Keratinocyte (primary cell): ENCODE measurements at regions not wholly inside any gene's neighbourhood (a gene's known extent, or its start where the extent isn't known, plus 50 kb on each side); places are given as distances from the start of the nearest gene placed in this dataset.

ENCODE experiments used
- DNase-seq: peaks from one replicate; pipeline ENCODE4 v3.0.0-alpha.2; 2011; ENCODE audit warnings: low read depth, missing footprints, low spot score
- FAIRE-seq: peaks from 2 replicates; lab custom pipeline; 2011; peaks lifted over from hg19 to GRCh38; lab: Jason Lieb, UNC
- H2AFZ ChIP-seq: 2 replicates; pipeline ENCODE4 v1.6.0; 2012; ENCODE audit warnings: low read length, control low read depth, inconsistent platforms; ENCODE audit not compliant: control insufficient read depth
- H3K27ac ChIP-seq: 2 replicates; pipeline ENCODE4 v1.5.1; 2011; ENCODE audit warnings: low read length; ENCODE audit not compliant: control insufficient read depth, insufficient read depth
- H3K27me3 ChIP-seq: 3 replicates; pipeline ENCODE4 v1.6.0; 2011; ENCODE audit warnings: low read length; ENCODE audit not compliant: control insufficient read depth, insufficient read depth; ENCODE audit errors: extremely low read depth
- H3K36me3 ChIP-seq, 2 experiments: 2 replicates in 1 of 2; 3 replicates in 1 of 2; pipeline ENCODE4 v1.5.1; 2011; ENCODE audit warnings: low read length in 2 of 2, mild to moderate bottlenecking in 1 of 2; ENCODE audit not compliant: control insufficient read depth in 2 of 2, insufficient read depth in 2 of 2; ENCODE audit errors: extremely low read depth in 1 of 2
- H3K4me1 ChIP-seq: 3 replicates; pipeline ENCODE4 v1.5.1; 2011; ENCODE audit warnings: low read length; ENCODE audit not compliant: control insufficient read depth, insufficient read depth; ENCODE audit errors: extremely low read depth
- H3K4me2 ChIP-seq: 3 replicates; pipeline ENCODE4 v1.6.0; 2011; ENCODE audit warnings: low read depth, low read length; ENCODE audit not compliant: control insufficient read depth, insufficient read depth; ENCODE audit errors: extremely low read depth
- H3K4me3 ChIP-seq, 3 experiments: fragments of 200-600 bp in 1 of 3; sonication (generic) in 1 of 3; 2 replicates in 2 of 3; 3 replicates in 1 of 3; pipeline ENCODE4 v1.5.1; 2011 to 2016; ENCODE audit warnings: low read length in 3 of 3, mild to moderate bottlenecking in 3 of 3, control low read depth in 2 of 3, inconsistent platforms in 1 of 3, low read depth in 1 of 3, mixed read lengths in 1 of 3, mixed run types in 1 of 3, moderate library complexity in 1 of 3; ENCODE audit not compliant: control insufficient read depth in 2 of 3, insufficient read depth in 2 of 3; ENCODE audit errors: extremely low read depth in 1 of 3
- H3K79me2 ChIP-seq: 2 replicates; pipeline ENCODE4 v1.6.0; 2012; ENCODE audit warnings: low read length; ENCODE audit not compliant: control insufficient read depth, insufficient read depth
- H3K9ac ChIP-seq: 3 replicates; pipeline ENCODE4 v1.6.0; 2011; ENCODE audit warnings: low read length; ENCODE audit not compliant: control insufficient read depth, insufficient read depth; ENCODE audit errors: extremely low read depth
- H3K9me1 ChIP-seq: 3 replicates; pipeline ENCODE4 v1.6.0; 2011; ENCODE audit warnings: low read length; ENCODE audit not compliant: control insufficient read depth, insufficient read depth; ENCODE audit errors: extremely low read depth
- H3K9me3 ChIP-seq: 2 replicates; pipeline ENCODE4 v1.5.1; 2012; ENCODE audit warnings: low read depth, low read length; ENCODE audit not compliant: control insufficient read depth
- H4K20me1 ChIP-seq: 3 replicates; pipeline ENCODE4 v1.6.0; 2011; ENCODE audit warnings: low read length; ENCODE audit not compliant: control insufficient read depth, insufficient read depth; ENCODE audit errors: extremely low read depth
- EZH2 ChIP-seq: IDR thresholded peaks from one replicate; pipeline ENCODE4 v1.6.1; 2012; ENCODE audit warnings: inconsistent platforms, mild to moderate bottlenecking, low read length, moderate library complexity
- dilution Hi-C: fragments of 300-500 bp; cut with MboI; formaldehyde crosslinking; loops from one replicate; pipeline ENCODE4 v1.7.0; 2020; ENCODE audit warnings: low sequenced_read_pairs; ENCODE audit not compliant: extremely low pct_ligation_motif_present
- TF ChIP-seq, protein P1 (sequence below), 3 experiments: IDR thresholded peaks in 1 of 3; conservative IDR thresholded peaks in 1 of 3; optimal IDR thresholded peaks in 1 of 3; 2 replicates in 2 of 3; 3 replicates in 1 of 3; pipeline versions ENCODE3 to v1.5.1; 2011; ENCODE audit warnings: low read length in 3 of 3, mild to moderate bottlenecking in 3 of 3, moderate library complexity in 2 of 3, control low read depth in 1 of 3, inconsistent platforms in 1 of 3; ENCODE audit not compliant: insufficient read depth in 2 of 3; ENCODE audit errors: extremely low read depth in 1 of 3

DNA sequence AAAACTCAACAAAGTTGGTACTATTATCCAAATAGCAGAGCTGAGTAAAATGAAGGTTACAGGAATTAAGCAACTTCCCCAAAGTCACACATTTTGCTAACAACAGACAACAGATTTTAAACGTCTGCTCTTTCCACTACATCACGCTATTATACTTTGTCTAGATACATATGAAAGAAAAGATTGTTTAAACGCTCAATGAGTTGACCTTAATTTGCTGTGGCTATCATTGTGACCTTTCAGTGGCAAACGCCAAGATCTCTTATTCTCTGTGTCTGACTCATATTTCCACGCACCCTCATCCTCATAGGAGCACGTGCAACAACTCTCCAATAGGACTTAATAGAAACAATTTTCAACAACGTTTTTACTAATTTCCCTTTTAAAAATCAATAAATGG is 540.1 kb downstream of the MAFB start:
- no peaks in the 10 kb centered on the region for H3K4me1 ChIP-seq
- H3K27ac ChIP-seq = no peak overlapping the region
- H3K79me2 ChIP-seq = no peaks in the 10 kb centered on the region
- FAIRE-seq (no peak), DNase-seq (no peak)
- H3K9me1 ChIP-seq = no peaks in the 10 kb centered on the region
- no peak overlapping the region for H3K4me2 ChIP-seq
- H4K20me1 ChIP-seq = no peaks in the 10 kb centered on the region
- peaks cover 6% of the 10 kb centered on the region for H3K27me3 ChIP-seq
- no peak overlapping the region for H2AFZ ChIP-seq
- TF ChIP-seq EZH2 = no peak
- TF ChIP-seq, protein P1, sequence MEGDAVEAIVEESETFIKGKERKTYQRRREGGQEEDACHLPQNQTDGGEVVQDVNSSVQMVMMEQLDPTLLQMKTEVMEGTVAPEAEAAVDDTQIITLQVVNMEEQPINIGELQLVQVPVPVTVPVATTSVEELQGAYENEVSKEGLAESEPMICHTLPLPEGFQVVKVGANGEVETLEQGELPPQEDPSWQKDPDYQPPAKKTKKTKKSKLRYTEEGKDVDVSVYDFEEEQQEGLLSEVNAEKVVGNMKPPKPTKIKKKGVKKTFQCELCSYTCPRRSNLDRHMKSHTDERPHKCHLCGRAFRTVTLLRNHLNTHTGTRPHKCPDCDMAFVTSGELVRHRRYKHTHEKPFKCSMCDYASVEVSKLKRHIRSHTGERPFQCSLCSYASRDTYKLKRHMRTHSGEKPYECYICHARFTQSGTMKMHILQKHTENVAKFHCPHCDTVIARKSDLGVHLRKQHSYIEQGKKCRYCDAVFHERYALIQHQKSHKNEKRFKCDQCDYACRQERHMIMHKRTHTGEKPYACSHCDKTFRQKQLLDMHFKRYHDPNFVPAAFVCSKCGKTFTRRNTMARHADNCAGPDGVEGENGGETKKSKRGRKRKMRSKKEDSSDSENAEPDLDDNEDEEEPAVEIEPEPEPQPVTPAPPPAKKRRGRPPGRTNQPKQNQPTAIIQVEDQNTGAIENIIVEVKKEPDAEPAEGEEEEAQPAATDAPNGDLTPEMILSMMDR (optimal IDR thresholded peaks at IDR 0.05 in 1 of 3, IDR thresholded peaks at IDR 0.05 in 1 of 3, conservative IDR thresholded peaks at IDR 0.05 in 1 of 3; ENCODE audit: extremely low read depth in 1 of 3, insufficient read depth in 2 of 3, low read length in 3 of 3) = no peak
- H3K36me3 ChIP-seq = no peaks in the 10 kb centered on the region
- no peak overlapping the region for H3K4me3 ChIP-seq
- dilution Hi-C loops = no loop called here
- no peak overlapping the region for H3K9ac ChIP-seq
- no peaks in the 10 kb centered on the region for H3K9me3 ChIP-seq

DNA sequence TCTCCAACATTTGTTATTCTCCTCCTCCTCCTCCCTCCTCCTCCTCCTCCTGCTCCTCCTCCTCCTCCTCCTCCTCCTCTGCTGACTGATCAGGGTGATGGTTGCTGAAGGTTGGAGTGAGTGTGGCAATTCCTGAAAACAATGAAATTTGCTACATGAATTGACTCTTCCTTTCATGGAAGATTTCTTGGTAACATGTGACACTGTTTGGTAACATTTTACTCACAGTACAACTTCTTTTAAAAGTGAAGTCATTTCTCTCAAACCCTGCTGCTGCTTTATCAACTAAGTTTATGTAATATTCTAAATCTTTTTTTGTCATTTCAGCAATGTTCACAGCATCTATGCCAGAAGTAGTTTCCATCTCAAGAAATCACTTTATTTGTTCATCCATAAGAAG is 543.0 kb downstream of the MAFB start:
- H3K9ac ChIP-seq = no peak overlapping the region
- H3K27ac ChIP-seq = no peak overlapping the region
- dilution Hi-C loops = no loop called here
- no peaks in the 10 kb centered on the region for H3K36me3 ChIP-seq
- peaks cover 6% of the 10 kb centered on the region for H3K27me3 ChIP-seq
- no peaks in the 10 kb centered on the region for H3K4me1 ChIP-seq
- no peaks in the 10 kb centered on the region for H3K9me3 ChIP-seq
- DNase-seq (no peak), FAIRE-seq (no peak)
- H3K4me3 ChIP-seq = no peak overlapping the region
- TF ChIP-seq EZH2 = no peak
- TF ChIP-seq, protein P1 (optimal IDR thresholded peaks at IDR 0.05 in 1 of 3, IDR thresholded peaks at IDR 0.05 in 1 of 3, conservative IDR thresholded peaks at IDR 0.05 in 1 of 3; ENCODE audit: extremely low read depth in 1 of 3, insufficient read depth in 2 of 3, low read length in 3 of 3) = no peak
- H3K9me1 ChIP-seq = no peaks in the 10 kb centered on the region
- H3K4me2 ChIP-seq = no peak overlapping the region
- H3K79me2 ChIP-seq = no peaks in the 10 kb centered on the region
- no peaks in the 10 kb centered on the region for H4K20me1 ChIP-seq
- no peak overlapping the region for H2AFZ ChIP-seq
